GM19043 (cell line): ENCODE measurements at regions not wholly inside any gene's neighbourhood (a gene's known extent, or its start where the extent isn't known, plus 50 kb on each side); places are given as distances from the start of the nearest gene placed in this dataset.
"Not testable (repeated sequence)": the region's sequence is repeated elsewhere in the genome, so short reads cannot be mapped to it uniquely, and the experiment has no call there.

Source experiments
- ATAC-seq: cut with Tn5 transposase; IDR thresholded peaks from one replicate; pipeline ENCODE4 v1.9.1; 2021; ENCODE audit warnings: low read depth; ENCODE audit not compliant: unreplicated experiment

DNA sequence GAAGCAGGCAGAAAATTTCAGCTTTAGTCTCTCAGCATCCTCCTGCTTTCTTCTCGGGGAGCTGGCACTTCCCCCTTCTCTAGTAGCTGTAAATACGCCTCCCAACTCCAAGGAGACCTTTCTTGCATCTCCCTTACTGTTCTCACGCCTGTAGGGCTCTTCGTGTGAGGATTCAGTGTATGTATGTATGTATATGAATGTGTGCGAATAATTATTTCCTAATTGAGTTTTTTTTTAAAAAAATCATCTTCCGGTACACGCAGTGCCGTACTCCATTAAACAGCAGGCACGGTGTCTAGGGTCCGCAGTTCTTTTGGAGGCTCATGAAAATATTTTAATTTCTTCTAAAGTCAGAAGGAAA, 85.4 kb downstream of the HFE start:
- ATAC-seq, result no peak

DNA sequence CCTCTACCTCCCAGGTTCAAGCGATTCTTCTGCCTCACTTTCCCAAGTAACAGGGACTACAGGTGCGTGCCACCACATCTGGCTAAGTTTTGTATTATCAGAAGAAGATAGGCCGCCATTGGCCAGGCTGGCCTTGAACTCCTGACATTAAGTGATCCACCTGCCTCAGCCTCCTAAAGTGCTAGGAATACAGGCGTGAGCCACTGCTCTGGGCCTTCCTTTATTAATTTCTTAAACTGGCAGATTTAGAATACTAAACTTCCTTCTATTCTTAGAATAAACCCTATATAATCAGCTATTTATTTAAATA, 86.6 kb downstream of the HFE start:
- ATAC-seq, result no peak

DNA sequence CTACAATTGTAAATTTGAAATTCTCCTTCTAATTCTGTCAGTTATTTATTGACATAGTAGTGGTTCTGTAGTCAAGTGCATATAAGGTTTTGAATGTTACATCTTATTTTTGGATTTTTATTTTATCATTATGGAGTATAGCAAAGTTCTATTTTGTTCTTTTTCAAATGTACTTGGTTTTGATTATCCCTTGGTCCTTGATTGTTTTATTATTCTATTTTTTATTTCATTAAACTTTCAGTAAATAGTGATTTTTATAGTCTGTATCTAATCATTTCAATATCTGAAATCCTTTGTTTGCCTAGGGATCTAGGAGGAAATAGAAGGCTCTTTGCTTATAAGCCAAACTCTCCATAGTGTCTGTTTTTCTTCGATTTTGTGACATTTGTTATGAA, 87.8 kb downstream of the HFE start:
- no peak for ATAC-seq

DNA sequence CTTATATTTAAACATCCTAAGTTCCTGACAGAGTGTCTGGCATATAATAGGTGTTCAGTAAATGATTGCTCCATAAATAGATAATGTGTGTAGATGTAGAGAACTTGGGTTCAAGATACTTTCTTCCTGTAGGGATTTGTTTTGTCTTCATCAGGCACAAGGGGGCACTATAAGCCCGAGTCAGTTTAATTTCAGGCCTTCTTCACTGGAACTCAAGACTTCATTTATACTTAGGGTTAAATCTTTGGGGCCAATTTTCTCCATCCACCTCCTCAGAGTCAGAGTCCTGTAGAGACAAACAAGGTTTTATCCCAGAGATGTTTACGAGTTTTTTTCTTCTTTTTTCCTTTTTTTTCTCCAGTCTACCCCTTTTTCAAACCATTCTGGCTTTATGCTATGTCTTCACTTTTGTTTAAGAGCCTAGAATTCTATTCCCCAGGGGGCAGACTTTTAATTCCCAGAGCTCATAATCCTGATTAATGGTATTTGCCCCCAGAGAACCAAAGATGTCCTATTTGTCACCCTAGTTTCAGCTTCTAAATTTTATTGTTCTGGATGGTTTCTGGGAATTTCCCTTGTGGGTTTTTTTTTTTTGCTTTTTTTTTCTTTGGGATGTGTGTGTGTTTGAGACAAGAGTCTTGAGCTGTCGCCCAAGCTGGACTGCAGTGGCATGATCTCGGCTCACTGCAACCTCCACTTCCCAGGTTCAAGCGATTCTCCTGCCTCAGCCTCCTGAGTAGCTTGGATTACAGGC, 88.4 kb downstream of the HFE start:
- ATAC-seq, result no peak

DNA sequence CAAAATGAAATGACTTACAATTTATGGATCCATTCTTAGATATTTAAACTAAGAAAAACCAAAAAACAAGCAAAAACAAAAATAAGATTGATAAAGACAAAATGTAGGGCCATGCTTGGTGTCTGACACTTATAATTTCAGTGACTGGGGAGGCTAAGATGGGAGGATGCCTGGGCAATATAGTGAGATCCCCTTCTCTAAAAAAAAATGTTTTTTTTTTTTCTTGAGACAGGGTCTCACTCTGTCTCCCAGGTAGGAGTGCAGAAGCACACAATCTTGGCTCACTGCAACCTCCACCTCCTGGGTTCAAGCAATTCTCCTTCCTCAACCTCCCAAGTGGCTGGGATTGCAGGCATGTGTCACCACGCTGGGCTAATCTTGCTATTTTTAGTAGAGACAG, 92.4 kb downstream of the HFE start:
- no peak for ATAC-seq

DNA sequence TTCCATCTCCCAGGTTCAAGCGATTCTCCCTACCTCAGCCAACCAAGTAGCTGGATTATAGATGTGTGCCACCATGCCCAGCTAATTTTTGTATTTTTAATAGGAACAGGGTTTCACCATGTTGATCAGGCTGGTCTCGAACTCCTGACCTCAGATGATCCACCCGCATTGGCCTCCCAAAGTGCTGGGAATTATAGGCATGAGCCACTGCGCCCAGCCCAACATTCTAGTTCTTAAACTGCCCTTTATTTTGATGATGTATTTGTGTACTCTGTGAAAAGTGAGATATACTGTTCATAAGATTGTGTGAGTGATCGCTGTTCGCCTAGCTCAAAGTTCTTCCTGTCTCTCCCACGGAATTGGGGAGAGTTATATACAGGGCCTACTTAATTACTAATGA, 93.1 kb downstream of the HFE start:
- ATAC-seq, result no peak

DNA sequence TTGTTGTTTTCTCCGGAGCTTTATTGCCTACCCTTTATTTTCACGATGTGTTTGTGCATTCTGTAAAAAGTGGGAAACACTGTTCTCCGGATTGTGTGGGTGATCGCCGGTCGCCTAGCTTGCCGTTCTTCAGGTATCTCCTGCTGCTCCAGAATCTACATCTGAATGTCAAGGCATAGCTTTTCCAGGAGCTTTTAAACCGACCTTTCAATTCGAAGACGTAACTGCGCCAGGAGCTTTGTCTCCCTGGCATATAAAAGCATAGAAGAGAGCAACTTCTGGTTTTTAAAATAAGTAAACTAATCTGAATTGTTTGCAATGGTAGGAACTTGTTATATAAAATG, 96.0 kb downstream of the HFE start:
- ATAC-seq, result no peak

DNA sequence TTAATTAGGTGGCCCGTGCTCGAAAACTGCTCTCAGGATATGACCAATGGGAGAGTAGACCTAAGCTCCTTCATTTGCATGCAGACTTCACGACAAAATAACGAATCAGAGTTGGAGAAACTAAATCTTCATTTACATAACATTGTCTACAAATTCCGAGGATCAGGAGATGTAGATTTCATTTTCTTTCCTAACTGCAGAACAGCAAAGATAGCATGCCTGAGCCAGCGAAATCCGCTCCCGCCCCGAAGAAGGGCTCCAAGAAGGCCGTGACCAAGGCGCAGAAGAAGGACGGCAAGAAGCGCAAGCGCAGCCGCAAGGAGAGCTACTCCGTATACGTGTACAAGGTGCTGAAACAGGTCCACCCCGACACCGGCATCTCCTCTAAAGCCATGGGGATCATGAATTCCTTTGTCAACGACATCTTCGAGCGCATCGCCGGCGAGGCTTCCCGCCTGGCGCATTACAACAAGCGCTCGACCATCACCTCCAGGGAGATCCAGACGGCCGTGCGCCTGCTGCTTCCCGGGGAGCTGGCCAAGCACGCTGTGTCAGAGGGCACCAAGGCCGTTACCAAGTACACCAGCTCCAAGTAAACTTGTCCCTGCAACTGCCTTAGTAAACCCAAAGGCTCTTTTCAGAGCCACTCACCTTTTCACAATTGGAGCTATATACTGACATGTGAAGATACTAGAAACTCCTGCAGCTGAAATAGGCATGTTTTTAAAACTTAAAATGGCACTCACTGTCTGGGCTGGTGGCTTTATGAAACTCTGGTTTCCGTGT, 96.5 kb downstream of the HFE start:
- peak; percentile 60 for ATAC-seq

DNA sequence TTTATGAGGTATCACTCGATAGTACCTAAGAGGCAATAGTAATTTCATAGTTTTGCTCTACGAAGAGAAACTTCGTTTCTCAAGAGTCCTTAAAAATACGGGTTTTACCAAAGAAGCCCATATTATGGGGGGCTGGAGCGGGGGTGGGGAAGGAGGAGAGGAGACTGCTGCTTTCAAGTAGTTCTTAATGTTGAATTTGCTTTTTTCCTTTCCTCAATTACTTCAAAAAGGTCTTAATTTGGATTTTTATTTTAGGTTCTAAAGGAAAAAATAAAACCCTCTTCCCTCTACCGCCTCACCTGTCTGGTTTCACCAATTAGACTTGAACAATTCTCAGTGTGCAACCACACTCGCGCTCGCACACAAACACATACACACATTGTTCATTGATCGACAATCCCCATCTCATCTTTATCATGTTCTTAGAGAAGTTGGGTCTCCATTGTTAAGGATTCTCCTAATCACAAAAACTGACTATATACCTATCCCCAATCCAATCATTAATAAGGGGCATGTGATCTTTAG, 97.2 kb downstream of the HFE start:
- ATAC-seq, result no peak

DNA sequence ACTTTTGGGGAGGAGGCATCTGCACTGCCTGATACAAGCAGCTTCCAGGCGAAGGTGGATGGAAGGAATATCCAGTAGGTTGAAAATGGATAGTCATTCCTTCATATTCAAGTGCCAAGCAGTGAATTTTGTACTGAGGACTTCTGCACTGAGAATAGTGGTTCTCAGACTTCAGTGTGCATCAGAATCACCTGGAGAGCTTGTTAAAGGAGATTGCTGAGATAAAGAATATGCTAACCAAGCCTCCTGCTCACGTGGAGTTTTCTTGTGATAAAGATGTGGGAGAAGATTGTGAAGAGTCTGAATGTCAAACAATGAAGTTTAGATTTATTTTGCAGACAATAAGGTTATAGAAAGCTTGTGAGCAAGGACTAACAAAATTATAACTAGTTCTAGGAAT, 97.8 kb downstream of the HFE start:
- no peak for ATAC-seq

DNA sequence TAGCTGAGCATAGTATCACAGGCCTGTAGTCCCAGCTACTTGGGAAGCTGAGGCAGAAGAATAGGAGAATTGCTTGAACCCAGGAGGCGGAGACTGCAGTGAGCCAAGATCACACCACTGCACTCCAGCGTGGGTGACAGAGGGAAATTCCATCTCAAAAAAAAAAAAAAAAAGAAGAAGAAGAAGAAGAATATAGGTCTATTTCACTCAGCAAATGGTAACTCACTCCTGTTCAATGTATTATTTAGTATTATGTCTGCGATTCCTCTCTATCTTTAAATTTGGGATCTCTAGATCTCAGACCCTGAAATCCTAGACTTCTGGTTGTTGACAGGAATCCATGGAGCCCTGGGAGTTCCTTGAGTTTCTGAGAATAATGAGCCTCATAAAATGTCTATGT, 98.6 kb downstream of the HFE start:
- no peak for ATAC-seq

DNA sequence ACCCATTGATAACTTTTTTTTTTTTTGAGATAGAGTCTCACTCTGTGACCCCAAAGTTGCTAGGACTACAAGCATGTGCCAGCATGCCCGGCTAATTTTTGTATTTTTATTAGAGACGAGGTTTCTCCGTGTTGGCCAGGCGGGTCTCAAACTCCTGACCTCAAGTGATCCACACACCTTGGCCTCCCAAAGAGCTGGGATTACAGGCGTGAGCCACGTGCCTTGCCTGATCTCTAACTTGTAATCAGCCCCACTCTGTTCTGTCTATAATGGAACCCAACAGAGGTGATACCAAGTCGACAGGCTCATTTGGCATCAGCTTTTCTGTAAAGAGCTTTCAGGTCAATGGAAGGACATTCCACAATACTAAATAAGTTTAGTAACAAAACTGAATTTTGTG, 99.4 kb downstream of the HFE start:
- no peak for ATAC-seq

DNA sequence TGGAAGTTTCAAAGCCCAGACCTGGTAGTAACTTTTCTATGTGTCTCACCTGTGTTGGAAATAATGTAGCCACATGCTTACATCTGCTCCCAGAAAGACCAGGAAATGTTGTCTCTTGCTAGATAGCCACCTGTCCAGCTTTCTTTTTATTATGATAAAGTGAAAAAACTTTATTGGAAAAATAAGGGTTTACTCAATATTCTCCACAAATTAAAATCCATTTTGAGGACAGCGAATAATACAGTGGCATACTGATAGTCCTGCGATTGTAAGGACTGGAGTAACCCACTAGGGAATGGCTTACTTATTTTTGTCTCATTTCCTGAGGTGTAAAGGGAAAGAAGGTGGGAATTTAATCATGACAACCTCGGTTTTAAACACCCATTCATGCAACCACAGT, 100.1 kb downstream of the HFE start:
- no peak for ATAC-seq

DNA sequence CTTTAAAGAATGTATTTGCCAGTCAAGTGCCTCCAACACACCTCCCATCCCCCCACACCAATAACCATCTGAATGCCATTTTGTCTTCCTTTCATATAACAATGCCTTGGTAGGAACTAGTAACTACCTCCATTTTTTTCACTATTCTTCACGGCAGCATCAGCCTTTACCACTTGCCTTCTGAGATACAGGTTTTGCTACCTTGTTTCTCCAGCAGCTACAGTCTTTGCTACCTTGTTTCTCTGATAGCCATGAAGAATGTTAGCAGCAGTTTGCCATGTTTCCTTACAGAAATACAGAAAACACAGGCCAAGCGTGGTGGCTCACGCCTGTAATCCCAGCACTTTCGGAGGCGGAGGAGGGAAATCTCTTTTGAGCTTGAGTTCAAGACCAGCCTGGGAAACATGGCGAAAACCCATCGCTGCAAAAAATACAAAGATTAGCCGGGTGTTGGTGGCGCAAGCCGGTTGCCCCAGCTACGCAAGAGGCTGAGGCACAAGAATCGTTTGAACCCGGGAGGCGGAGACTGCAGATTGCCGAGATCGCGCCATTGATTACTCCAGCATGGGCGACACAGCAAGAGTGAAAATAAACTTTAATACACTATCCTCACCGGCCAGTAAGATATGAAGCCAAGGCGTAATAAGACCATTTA, 100.9 kb downstream of the HFE start:
- ATAC-seq, result peak; percentile 16

DNA sequence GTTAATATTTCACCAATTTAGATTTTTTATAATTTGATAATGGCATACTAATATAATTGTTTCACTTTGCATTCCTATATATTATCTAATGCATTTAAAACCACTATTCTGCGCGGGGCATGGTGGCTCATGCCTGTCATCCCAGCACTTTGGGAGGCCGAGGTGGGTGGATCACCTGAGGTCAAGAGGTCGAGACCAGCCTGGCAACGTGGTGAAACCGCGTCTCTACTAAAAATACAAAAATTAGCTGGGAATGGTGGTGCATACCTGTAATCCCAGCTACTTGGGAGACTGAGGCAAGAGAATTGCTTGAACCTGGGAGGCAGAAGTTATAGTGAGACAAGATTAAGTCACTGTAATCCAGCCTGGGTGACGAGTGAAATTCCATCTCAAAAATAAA, 104.3 kb downstream of the HFE start:
- not testable (repeated sequence) for ATAC-seq

DNA sequence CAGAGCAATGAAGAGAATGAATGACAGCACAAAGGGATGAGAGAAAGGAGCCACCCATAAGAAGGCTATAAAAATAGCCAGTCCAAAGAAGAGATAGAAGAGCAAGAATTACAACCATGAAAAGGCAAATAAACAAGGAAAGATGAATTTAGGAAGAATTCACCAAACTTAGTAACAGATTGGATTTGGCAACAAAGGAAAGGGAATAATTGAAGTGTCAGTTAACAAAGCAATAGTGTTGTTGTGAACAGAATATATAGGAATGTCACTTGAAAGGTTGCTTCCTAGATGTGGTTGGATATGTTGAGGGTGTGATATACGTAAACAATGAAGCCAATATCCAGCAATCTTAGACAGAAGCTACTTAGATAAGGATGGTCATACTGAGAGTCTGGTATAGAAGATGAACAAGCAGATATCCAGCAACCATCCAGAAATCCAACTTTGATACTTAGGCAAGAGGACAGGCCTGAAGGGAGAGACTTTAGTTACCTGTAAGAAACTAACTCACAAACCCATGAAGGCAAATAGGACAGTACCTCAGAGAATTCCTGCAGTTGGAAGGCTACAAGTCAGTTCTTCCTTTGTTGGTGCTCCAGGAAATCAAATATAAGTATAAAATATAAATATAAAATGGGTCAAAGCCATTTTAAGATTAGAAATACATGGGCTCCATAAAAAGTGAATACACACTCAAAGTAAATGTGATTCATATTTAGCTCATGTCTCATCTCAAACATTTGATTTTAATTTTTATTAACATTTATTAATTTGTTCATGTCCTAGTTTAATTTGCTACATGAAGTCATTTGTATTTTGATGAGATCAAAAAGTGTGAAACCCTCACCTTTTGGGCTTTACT, 106.5 kb downstream of the HFE start:
- no peak for ATAC-seq

DNA sequence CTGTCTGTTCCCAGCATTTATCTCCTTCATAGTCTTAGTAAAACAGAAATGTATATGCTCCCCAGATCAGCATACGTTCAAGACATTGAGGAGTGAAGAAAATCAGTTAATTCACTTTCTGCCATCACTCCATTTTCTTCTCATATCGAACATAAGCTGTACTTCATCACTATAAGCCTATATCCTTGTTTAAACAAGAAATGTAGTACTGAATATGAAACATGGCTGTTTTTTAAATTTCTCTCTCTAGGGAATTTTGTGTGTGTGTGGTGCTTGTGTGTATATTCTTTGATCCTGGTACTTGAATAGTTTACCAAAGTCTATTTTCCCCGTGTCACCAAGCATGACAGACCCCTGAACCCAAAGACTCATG, 107.1 kb downstream of the HFE start:
- ATAC-seq, result no peak

DNA sequence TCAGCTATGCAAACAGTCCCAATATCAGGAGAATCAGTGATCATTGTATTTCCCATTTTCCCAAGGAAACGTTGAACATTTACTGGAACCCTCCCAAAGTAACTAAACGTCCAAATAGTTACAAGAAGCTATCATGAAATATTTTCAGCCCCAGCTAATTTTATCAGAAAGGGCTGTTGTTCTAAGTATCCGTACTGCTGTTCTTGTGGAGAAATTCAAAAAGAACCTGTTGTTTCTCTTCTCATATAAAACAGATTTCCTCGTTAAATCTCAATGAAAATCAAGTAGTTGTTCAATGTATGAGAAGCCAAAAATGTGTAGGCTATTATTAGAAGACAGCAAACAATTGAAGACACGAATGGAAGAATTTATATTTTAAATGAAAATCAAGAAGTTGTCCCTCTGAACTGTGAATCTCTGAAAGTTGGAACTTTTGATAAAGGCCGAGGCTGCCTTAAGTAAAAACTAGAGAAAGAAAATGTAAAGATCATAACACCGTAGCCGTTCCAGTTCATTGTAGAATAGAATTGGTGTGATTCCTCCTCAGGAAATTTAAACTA, 107.7 kb downstream of the HFE start:
- ATAC-seq, result no peak

DNA sequence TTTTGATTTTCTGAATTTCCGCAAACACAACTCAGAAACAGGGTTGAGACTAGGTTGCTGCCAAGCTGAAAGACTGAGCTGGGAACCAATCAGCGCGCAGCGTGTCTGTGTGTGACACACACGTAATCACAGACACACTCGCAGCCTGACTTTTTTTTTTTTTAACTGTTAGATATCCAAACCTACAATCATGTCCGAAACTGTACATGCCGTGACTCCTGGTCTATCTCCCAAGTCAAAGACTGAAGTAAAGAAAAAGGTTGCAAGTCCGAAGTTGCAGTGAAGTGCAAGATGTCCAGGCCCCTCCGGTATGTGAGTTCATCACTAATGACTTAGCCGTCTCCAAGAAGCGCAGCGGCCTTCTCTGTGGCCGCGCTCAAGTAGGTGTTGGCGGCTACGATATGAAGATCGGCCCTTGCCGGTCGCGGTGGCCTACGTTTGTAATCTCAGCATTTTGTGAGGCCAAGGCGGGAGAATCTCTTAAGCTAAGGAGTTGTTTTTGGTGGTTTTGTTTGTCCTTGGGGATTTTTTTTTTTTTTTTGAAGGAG, 108.2 kb downstream of the HFE start:
- no peak for ATAC-seq
